NCI-H1105 (cell line): ENCODE measurements at regions not wholly inside any gene's neighbourhood (a gene's known extent, or its start where the extent isn't known, plus 50 kb on each side); places are given as distances from the start of the nearest gene placed in this dataset.

Source experiments
- DNase-seq: peaks from one replicate; lab custom pipeline; 2025; lab: John Stamatoyannopoulos, UW

DNA sequence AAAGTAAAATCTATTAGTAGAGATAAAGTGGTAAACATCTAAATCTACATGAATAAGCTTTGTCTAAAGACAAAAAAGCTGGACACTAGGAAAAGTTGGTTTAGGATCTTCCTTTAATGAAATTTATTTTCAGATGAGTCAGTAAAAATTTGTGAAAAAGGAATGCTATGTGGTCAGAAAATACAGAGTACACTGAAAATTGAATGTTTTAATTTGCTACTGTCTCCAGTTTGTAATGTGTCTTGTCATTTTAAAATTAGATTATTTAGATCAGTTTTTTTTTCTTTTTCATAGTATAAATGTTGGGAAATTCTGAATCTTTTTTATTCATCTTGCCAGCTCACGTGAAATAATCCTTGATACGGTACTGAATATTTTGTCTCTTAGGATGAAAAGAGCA is 56.9 kb downstream of the SLITRK6 start:
- no peak for DNase-seq

- DNase-seq: no peak
Measured at GRCh38 chr13:85741017-85741416, 58.2 kb downstream of the SLITRK6 start.

DNA sequence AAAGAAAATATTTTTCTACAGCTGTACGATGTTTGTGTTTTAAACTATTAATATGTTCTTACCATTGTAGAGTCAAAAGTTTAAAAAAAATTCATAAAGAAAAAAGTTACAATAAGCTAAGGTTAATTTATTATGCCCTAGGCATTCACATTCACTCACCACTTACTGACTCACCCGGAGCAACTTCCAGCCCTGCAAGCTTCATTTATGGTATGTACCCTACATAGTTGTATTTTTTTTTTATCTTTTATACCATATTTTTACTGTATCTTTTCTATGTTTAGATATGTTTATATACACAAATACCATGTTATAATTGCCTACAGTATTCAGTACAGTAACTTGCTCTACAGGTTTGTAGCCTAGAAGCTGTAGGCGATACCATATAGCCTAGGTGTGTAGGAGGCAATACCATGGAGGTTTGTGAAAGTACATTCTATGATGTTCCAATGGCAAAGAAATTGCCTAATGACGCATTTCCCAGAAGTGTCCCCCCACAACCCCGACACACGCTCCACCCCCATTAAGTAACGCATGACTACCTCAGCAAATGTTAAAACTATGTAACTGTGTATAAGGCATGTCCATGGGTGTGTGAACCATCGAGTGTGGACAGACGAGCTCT is 60.4 kb downstream of the SLITRK6 start:
- DNase-seq: no peak

- DNase-seq: no peak
Measured at GRCh38 chr13:85737952-85738351, 61.3 kb downstream of the SLITRK6 start.

DNA sequence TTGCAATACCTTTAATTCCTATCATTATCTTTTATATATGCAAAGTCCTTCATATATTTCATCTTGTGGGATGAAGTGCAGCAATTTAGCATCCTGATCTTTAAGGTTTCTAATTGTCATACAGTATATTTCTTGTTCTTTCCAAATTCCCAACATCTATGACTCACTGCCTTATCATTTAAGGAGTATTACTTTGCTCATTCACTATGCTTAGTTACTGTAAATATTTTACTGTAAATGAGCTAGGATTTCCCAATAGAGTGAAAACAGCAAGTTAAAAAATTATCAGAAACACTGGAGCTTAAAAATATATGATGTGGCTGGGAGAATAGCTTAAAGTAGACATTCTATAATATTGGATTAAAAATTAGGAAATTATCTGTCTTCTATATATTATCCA is 69.9 kb downstream of the SLITRK6 start:
- no peak for DNase-seq

DNA sequence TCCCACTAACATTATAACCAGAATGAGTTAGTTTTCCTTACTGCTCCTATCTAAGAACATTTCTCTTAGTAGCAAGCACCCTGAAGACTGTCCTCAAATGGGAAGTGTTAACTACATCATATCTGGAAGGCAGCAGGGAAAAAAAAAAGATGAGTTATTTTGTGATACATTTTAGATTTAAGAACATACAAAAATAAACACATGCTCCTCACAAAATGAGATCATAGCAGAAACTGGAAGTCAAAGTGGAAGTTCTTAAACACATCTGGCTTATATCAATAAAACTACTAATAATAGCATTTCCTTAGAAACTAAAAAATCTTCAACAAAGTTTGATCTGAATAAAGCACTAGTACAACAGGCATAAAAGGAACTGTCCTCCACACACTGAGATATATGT is 70.4 kb downstream of the SLITRK6 start:
- no peak for DNase-seq

DNA sequence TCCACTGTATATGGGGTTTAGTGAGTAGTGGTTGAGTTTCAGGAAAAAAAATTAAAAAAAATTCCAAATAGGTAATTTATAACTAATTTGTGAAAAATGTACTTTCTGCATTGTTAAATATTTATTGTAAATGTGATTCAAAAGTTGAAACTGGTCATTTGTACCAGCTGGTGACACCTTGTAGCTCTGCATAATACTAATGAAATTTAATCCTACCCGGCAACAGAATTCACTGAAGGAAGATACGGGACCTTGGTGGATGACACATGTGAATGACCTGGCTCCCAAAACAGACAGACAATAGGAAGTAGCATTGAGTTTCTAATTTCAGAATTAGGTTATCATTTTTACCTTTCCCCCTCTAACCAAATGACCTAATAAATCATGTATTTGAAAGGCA is 73.8 kb downstream of the SLITRK6 start:
- no peak for DNase-seq

DNA sequence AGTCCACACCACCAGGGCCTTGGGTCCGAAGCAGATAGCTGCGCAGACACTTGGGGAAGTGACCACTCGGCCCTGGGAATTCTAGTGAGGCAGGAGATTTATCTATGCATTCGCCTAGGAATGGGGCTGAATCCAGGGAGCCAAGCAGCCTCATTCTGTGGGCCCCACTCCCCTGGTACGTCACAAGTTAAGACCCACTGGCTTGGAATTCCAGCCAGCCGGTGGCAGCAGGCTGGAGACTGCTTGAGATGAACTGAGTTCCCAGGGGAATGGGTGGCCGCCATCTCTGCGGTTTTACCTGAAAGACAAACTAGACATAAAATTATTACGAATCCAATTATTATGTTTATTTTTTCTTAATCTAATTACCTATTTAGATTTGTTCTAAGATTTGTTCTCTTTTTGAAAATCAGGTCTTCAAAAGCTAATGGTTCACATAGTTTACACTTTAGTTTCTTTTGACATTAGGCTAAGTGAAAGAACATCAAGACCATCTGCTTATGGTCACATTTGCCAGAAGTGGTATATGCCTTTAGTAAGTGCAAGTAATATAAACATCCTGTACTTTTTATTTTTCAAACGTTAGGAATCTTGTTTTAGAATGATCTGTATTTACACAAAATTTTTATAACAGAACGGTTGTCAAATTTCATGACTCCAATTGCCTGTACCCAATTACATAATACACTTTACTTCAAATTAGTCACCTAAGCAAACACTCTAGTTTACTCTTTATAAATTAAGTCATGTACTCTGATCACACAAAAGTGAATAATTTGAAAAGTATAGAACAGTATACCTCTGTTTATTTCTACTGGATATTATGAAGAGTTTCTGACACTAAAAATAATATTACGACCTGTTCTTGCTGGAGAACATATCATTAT is 74.4 kb downstream of the SLITRK6 start:
- peak; percentile 32 for DNase-seq

DNA sequence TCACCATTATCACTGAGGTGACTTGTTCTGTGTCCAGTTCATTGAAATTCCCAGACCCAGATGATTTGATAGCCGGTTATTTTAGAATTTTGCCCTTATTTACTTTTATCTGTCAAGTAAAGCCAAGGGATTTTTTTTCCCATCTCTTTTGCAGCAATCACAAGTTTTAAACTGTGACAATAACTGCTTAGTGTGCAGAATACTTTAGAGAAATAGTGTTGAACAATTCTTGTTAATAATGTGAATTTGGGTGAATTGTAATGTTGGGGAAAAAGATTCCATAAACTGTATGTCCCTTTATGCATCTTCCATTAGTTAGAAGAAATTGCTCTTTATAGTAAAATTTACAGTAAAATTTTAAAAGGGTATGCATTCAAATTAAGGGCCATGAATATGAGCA is 79.5 kb downstream of the SLITRK6 start:
- no peak for DNase-seq

DNA sequence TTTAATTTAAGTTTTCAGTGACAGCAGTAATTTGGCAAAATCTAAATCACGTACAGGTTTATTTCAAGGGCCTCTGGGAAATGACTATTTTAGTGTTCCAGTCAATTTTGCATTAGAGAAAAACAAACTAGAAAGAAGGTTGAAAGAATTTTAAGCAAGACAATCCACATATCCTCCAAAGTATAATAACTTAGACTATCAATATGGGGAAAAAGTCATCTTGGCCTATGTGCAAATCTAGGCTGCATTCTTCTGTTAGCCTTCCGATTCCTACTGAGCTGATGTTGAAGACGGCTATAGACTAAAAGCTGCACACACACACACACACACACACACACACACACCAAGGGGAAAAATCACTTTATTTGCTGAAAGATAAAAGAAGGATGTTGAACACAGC is 81.3 kb downstream of the SLITRK6 start:
- DNase-seq: no peak

DNA sequence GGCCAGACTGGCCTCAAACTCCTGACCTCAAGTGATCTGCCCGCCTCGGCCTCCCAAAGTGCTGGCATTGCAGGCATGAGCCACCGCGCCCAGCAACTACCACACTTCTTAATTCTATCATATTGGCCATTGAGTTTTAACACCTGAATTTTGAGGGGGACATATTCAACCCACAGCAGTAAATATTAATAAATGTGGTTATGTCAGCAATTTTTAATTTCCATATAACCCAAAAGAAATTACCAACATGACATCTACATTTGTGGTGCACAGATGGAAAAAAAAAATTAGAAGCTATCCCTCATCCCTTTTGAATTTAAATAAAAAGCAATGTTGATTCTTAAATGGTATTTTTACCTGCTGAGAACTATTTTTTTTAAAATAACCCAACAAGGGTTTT is 88.7 kb downstream of the SLITRK6 start:
- no peak for DNase-seq

GRCh38 chr13:85709721-85710120 is 89.5 kb downstream of the SLITRK6 start:
- DNase-seq: no peak

GRCh38 chr13:85709072-85709471 is 90.1 kb downstream of the SLITRK6 start:
- DNase-seq: no peak

- DNase-seq: no peak
Measured at GRCh38 chr13:85700906-85701305, 98.3 kb downstream of the SLITRK6 start.

DNA sequence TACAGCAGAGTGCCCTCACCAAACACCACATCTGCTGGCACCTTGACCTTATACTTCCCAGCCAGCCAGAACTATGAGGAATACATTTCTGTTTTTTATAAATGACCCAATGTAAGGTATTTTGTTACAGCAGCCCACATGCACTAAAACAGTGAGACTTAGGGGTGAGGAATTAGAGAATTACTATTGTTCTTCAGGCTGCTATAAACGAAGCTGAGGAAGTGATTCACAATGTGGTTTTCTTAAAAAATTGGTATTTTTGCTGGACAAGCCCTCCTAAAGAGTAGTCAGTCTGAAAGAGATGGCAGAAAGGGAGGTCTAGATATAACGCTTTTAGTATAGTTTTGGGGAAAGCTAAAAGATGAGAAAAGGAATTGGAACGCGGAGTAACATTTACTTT is 101.0 kb downstream of the SLITRK6 start:
- no peak for DNase-seq

DNA sequence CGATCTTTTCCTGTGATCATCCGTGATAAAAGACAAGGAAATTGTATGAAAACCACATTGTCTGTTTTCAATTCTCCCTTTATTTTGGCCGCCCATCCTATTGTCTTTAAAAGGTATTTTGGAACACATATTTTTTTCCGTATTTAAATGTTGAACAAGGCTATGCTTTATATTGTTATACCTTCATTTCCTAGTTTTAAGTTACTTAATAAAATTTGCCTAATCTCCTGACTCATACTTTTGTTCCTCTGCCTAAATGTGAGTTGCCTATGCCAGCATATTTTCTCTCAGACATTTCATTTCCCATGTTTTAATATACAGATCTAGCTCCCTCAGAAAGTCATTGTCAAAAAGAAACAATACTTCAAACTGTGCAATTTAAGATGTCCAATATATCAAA is 104.2 kb downstream of the SLITRK6 start:
- no peak for DNase-seq

GRCh38 chr13:85693889-85694511 is 105.2 kb downstream of the SLITRK6 start:
- no peak for DNase-seq

DNA sequence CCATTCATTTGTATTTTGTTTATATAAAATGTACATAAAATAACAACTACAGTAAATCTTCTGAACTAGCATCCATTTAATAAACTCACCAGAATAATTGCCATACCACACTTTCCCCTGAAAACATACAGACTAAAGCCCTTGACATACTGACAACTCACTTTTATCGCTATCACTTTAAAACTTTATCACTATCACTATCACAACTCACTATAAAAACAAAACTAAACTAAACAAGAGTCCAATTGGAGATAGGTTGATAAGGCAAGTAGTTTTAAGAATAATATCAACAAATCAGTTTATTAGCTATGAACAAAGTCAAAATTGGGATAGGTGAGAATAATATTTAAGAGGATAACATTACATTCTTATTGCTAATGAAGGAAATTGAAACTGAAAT is 108.9 kb downstream of the SLITRK6 start:
- no peak for DNase-seq

- no peak for DNase-seq
Measured at GRCh38 chr13:85685436-85685835, 113.8 kb downstream of the SLITRK6 start.

DNA sequence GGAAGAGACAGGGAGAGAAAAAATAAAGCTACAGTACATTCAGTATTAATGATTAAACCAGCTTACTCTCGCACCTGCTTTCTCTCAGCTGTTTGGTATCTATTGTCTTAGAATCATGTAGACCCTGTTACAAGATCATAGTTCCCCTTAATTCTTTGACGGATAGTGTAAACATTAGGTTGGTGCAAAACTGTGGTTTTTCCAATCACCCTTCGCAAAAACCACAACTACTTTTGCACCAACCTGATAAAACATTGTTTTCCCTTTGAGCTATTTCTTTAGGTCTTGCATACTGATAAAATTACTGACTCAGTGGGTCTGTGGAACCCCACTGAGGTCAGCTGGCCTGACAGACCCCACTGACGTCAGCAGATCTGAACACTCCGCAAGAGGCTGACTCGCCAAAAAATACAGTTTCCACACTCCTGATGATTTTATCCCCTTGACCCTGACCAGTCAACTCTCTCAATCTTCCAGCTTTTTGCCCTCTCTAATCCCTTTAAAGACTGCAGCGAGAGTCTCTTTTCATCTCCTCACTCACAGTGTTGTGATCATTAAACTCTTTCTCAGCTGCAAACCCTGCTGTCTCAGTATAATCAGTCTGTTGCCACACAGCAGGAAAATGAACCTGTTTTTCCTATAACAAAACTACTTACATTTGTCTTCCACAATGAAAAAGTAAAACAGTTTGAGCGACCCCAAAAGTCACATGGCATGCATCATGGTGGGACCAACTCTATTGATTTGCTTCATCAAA is 123.9 kb downstream of the SLITRK6 start:
- no peak for DNase-seq

- no peak for DNase-seq
Measured at GRCh38 chr13:85671336-85671735, 127.9 kb downstream of the SLITRK6 start.

DNA sequence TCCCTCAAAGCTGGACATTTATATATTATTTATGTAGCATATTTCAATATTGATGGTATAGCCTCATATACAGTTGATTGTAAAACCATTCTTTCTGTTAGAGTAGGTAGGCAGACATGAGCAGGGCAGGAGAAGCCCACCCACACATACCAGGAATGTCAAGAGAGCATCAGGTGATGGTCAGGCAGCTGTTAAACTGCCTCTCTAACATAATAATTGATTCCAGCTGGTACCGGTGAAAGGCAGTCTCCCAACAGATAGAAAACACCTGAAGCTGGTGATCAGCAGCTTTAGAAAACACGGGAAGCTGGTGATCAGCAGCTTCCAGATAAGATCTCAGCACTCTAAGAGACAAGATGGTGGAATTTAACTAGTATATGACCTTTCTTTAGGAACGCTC is 132.9 kb downstream of the SLITRK6 start:
- DNase-seq: peak; percentile 48

DNA sequence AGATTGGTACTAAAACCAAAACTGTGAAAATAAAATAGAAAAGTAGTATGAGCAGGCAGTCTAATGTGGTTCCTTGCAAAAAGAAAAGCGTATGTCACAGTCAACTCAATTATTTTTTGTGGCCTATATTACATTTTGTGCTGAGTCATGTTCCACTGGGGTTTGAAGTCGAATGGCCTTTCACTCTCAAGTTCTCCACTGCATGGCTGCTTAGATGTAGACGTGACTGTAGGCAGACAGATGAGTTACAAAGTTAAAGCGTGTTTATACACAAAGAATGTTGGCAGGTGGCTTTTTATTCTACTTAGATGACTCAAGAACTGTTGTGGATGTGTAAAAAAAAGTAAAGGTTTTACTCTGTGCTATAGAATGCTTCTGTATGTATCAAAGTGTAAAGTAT is 133.9 kb downstream of the SLITRK6 start:
- no peak for DNase-seq
